Heart right ventricle (tissue), 16 donors: ENCODE measurements at regions not wholly inside any gene's neighbourhood (a gene's known extent, or its start where the extent isn't known, plus 50 kb on each side); places are given as distances from the start of the nearest gene placed in this dataset.

ENCODE experiments used
- ATAC-seq, 8 donors: fragments of 200-7000 bp; cut with Tn5 transposase; one replicate each; pipeline ENCODE4 v1.9.1; 2020; ENCODE audit warnings: mild to moderate bottlenecking in 8 of 8, moderate library complexity in 8 of 8, moderate number of reproducible peaks in 1 of 8
- DNase-seq, 2 donors: peaks; one replicate each; pipeline ENCODE4 v3.0.0-alpha.2; 2020
- H3K27ac ChIP-seq, 10 donors: fragments of 200-600 bp; sonication (generic) in 2 of 10; one replicate each; pipeline versions ENCODE4 v1.5.0 to v1.8.0; 2020 to 2022; ENCODE audit warnings: mild to moderate bottlenecking in 3 of 10
- H3K27me3 ChIP-seq, 7 donors: fragments of 200-600 bp; one replicate each; pipeline ENCODE4 v1.8.0; 2021 to 2022; ENCODE audit warnings: mild to moderate bottlenecking in 2 of 7
- H3K36me3 ChIP-seq, 9 donors: fragments of 200-600 bp; sonication (generic) in 1 of 9; one replicate each; pipeline versions ENCODE4 v1.5.0 to v1.8.0; 2020 to 2022; ENCODE audit warnings: mild to moderate bottlenecking in 2 of 9
- H3K4me1 ChIP-seq, 9 donors: fragments of 200-600 bp; sonication (generic) in 1 of 9; one replicate each; pipeline versions ENCODE4 v1.5.0 to v1.8.0; 2020 to 2022; ENCODE audit warnings: mild to moderate bottlenecking in 4 of 9
- H3K4me3 ChIP-seq, 10 donors: fragments of 200-600 bp; sonication (generic) in 2 of 10; one replicate each; pipeline versions ENCODE4 v1.5.0 to v1.8.0; 2020 to 2022; ENCODE audit warnings: mild to moderate bottlenecking in 7 of 10, moderate library complexity in 2 of 10
- H3K9me3 ChIP-seq, 11 donors: fragments of 200-600 bp in 10 of 11; sonication (generic) in 2 of 11; one replicate each; pipeline versions ENCODE4 v1.5.0 to v1.8.0; 2013 to 2022; ENCODE audit warnings: mild to moderate bottlenecking in 2 of 11, control low read depth in 1 of 11, moderate library complexity in 1 of 11
- CTCF ChIP-seq, 9 donors: fragments of 200-600 bp; sonication (generic) in 2 of 9; IDR thresholded peaks; one replicate each; pipeline versions ENCODE4 v1.5.0 to v1.8.0; 2021 to 2022; ENCODE audit warnings: antibody characterized with exemption in 9 of 9, mild to moderate bottlenecking in 5 of 9, moderate library complexity in 1 of 9
- WGBS, 2 donors: extraction: QIAGEN DNeasy Blood & Tissue Kit; methylation state at CpG; one replicate each; pipeline ENCODE4 v1.1.7; 2013; ENCODE audit warnings: inconsistent platforms in 1 of 2; 5-methylcytosine and 5-hydroxymethylcytosine counted together
- intact Hi-C, 10 donors: fragments of 100-400 bp; cut with DNase I; formaldehyde crosslinking; loops; one replicate each; pipeline versions ENCODE4 v1.11.1 to v1.14.2; 2022
- donor health status: Arrhythmogenic right ventricular cardiomyopathy.
- donor health status: ischemic (EF 13 %, LVEDD 7.1; RV severe dilation, severe dysfunction).
- donor health status: healthy with polysubstance abuse.
- donor health status: DM: no; HTN: yes; CAD: no.
- donor health status: DM: no; HTN: no; CAD: no.
- donor health status: ischemic (EF 25% LVEDD 6.9; RV normal size, moderate dysfunction).
- donor health status: ischemic (EF 25% LVEDD 5.7; RV mildly dilated, moderate dysfunction).
- donor health status: healthy.
- donor health status: DM: yes; HTN: yes; CAD: no.
- donor health status: Ischemic cardiomyopathy.
- donor health status: ischemic (EF 35%, LVEDD 5.7; RV mildly dilated, moderate dysfunction).
- donor health status: nonischemic (EF 11% LVEDD 7.7; RV severe dilation, severe dysfunction).
- donor health status: DM: yes; HTN: yes; CAD: no.
- donor health status: PGD.
- donor health status: ischemic (EF 29% LVEDD 5.4; RV normal size, mild dysfunction).
- donor health status: nonischemic (EF 23%, LVEDD 6.1; RV moderate dilation, normal function).

- H3K27me3 ChIP-seq = no peaks in the 10 kb centered on the region
- no peak for DNase-seq
- 90 to 92% methylated on average over 5 of the region's 5 CpGs for WGBS, 2 donors
- no peak for ATAC-seq
- H3K9me3 ChIP-seq = no peaks in the 10 kb centered on the region
- no peak for TF ChIP-seq CTCF (IDR thresholded peaks at IDR 0.05)
- no peak overlapping the region for H3K27ac ChIP-seq
- H3K4me1 ChIP-seq = no peaks in the 10 kb centered on the region
- intact Hi-C loops = no loop called here
- no peaks in the 10 kb centered on the region for H3K36me3 ChIP-seq
- H3K4me3 ChIP-seq = no peak overlapping the region
Observed at GRCh38 chr1:216923601-216924000, 200.4 kb upstream of the ESRRG start.

DNA sequence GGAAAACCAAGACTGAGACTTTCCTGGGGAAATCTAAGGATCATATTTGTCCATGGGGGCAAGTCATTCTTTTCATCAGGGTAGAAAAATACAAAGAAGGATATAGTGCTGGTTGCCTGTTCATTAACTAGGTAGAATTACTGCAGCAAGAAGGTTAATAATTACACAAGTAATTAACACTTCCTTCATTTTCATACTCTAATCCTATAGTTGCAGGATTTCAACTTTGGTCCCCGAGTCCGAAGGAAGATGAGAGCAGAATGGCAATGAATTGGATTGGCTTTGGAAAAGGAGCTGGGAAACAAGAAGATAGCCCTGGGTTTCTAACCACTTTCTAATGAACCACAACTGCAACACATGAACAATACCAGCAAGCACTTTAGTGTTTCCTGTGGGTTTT, 199.2 kb upstream of the ESRRG start:
- H3K36me3 ChIP-seq = no peaks in the 10 kb centered on the region
- intact Hi-C loops = no loop called here
- no peaks in the 10 kb centered on the region for H3K27me3 ChIP-seq
- TF ChIP-seq CTCF (IDR thresholded peaks at IDR 0.05) = no peak
- no peak overlapping the region for H3K4me3 ChIP-seq
- H3K4me1 ChIP-seq = no peaks in the 10 kb centered on the region
- no peak for DNase-seq
- H3K27ac ChIP-seq = no peak overlapping the region
- ATAC-seq = no peak
- WGBS, 2 donors = 95 to 96% methylated on average over 2 of the region's 2 CpGs
- no peaks in the 10 kb centered on the region for H3K9me3 ChIP-seq

- Histone ChIP-seq H3K27me3 (no peaks in the 10 kb centered on the region), H3K27ac (no peak overlapping the region), H3K9me3 (no peaks in the 10 kb centered on the region), H3K4me1 (no peaks in the 10 kb centered on the region), H3K4me3 (no peak overlapping the region), H3K36me3 (no peaks in the 10 kb centered on the region)
- no peak for TF ChIP-seq CTCF (IDR thresholded peaks at IDR 0.05)
- WGBS, 2 donors = 90 to 99% methylated on average over 3 of the region's 3 CpGs
- intact Hi-C loops = no loop called here
- ATAC-seq (no peak), DNase-seq (no peak)
Observed at GRCh38 chr1:216921866-216922265, 198.6 kb upstream of the ESRRG start.

GRCh38 chr1:216919060-216919970, 196.1 kb upstream of the ESRRG start:
- H3K4me1 ChIP-seq = peaks cover 0 to 7% (median 0%) of the 10 kb centered on the region in 9 donors
- TF ChIP-seq CTCF (IDR thresholded peaks at IDR 0.05) = no peak
- H3K27ac ChIP-seq = no peak overlapping the region
- H3K36me3 ChIP-seq = no peaks in the 10 kb centered on the region
- ATAC-seq (no peak), DNase-seq (no peak)
- intact Hi-C loops = no loop called here
- H3K4me3 ChIP-seq = no peak overlapping the region
- WGBS, 2 donors = 81 to 86% methylated on average over 9 of the region's 9 CpGs
- no peaks in the 10 kb centered on the region for H3K9me3 ChIP-seq
- no peaks in the 10 kb centered on the region for H3K27me3 ChIP-seq
